ENCODE measurements at regions not wholly inside any gene's neighbourhood (a gene's known extent, or its start where the extent isn't known, plus 50 kb on each side); places are given as distances from the start of the nearest gene placed in this dataset.
"Not testable (repeated sequence)": the region's sequence is repeated elsewhere in the genome, so short reads cannot be mapped to it uniquely, and the experiment has no call there.

- no peaks in the 10 kb centered on the region for H3K9me3 ChIP-seq
- TF ChIP-seq POLR2AphosphoS5 (IDR thresholded peaks at IDR 0.05) (no peak), CTCF (IDR thresholded peaks at IDR 0.05) (no peak), POLR2A (IDR thresholded peaks at IDR 0.05) (no peak)
- H3K36me3 ChIP-seq = no peaks in the 10 kb centered on the region
- H3K27ac ChIP-seq = no peak overlapping the region
- no peak for DNase-seq (ENCODE audit: low spot score)
- no peaks in the 10 kb centered on the region for H3K4me1 ChIP-seq (replicated peaks)
- H3K27me3 ChIP-seq (replicated peaks; ENCODE audit: insufficient read depth) = no peaks in the 10 kb centered on the region
- intact Hi-C loops (cut with DNase I) = no loop called here
- no peak overlapping the region for H3K4me3 ChIP-seq
- WGBS = 40% methylated on average over 3 of the region's 3 CpGs
These were observed 708.1 kb downstream of the GLUD2 start for GRCh38 chrX:121755541-121755940.

- TF ChIP-seq POLR2A (IDR thresholded peaks at IDR 0.05) = no peak
- TF ChIP-seq CTCF (IDR thresholded peaks at IDR 0.05) = no peak
- no peak for TF ChIP-seq POLR2AphosphoS5 (IDR thresholded peaks at IDR 0.05)
- Histone ChIP-seq H3K27me3 (replicated peaks; ENCODE audit: insufficient read depth) (no peaks in the 10 kb centered on the region), H3K9me3 (no peaks in the 10 kb centered on the region), H3K36me3 (no peaks in the 10 kb centered on the region), H3K4me3 (no peak overlapping the region), H3K27ac (no peak overlapping the region), H3K4me1 (replicated peaks) (no peaks in the 10 kb centered on the region)
- WGBS = 75% methylated on average over 6 of the region's 6 CpGs
- intact Hi-C loops (cut with DNase I) = no loop called here
- no peak for DNase-seq (ENCODE audit: low spot score)
These were observed 714.4 kb downstream of the GLUD2 start for GRCh38 chrX:121761845-121762244.

GRCh38 chrX:121763671-121764070 lies 716.3 kb downstream of the GLUD2 start:
- 63% methylated on average over 4 of the region's 4 CpGs for WGBS
- Histone ChIP-seq H3K27ac (no peak overlapping the region), H3K9me3 (no peaks in the 10 kb centered on the region), H3K27me3 (replicated peaks; ENCODE audit: insufficient read depth) (no peaks in the 10 kb centered on the region), H3K4me1 (replicated peaks) (no peaks in the 10 kb centered on the region), H3K36me3 (no peaks in the 10 kb centered on the region), H3K4me3 (no peak overlapping the region)
- TF ChIP-seq CTCF (IDR thresholded peaks at IDR 0.05) (no peak), POLR2A (IDR thresholded peaks at IDR 0.05) (no peak), POLR2AphosphoS5 (IDR thresholded peaks at IDR 0.05) (no peak)
- no peak for DNase-seq (ENCODE audit: low spot score)
- intact Hi-C loops (cut with DNase I) = no loop called here

GRCh38 chrX:121768210-121768609 lies 720.8 kb downstream of the GLUD2 start:
- 95% methylated on average over 3 of the region's 3 CpGs for WGBS
- H3K9me3 ChIP-seq; H3K4me1 ChIP-seq (replicated peaks); intact Hi-C loops (cut with DNase I); H3K27ac ChIP-seq; H3K36me3 ChIP-seq; DNase-seq (ENCODE audit: low spot score); H3K4me3 ChIP-seq; H3K27me3 ChIP-seq (replicated peaks; ENCODE audit: insufficient read depth): not testable (repeated sequence)

GRCh38 chrX:121781991-121782390 lies 734.6 kb downstream of the GLUD2 start:
- no peaks in the 10 kb centered on the region for H3K9me3 ChIP-seq
- intact Hi-C loops (cut with DNase I) = no loop called here

More at GRCh38 chrX:121781991-121782390, 734.6 kb downstream of the GLUD2 start:
- Histone ChIP-seq H3K4me3 (no peak overlapping the region), H3K4me1 (replicated peaks) (no peaks in the 10 kb centered on the region), H3K27ac (no peak overlapping the region), H3K27me3 (replicated peaks; ENCODE audit: insufficient read depth) (no peaks in the 10 kb centered on the region), H3K36me3 (no peaks in the 10 kb centered on the region)
- TF ChIP-seq POLR2A (IDR thresholded peaks at IDR 0.05) (no peak), POLR2AphosphoS5 (IDR thresholded peaks at IDR 0.05) (no peak), CTCF (IDR thresholded peaks at IDR 0.05) (no peak)
- DNase-seq (ENCODE audit: low spot score) = no peak

All from prostate gland (tissue), 2 donors.